ENCODE measurements at regions not wholly inside any gene's neighbourhood (a gene's known extent, or its start where the extent isn't known, plus 50 kb on each side); places are given as distances from the start of the nearest gene placed in this dataset.

GRCh38 chr2:37554687-37555086, 116.8 kb downstream of the CDC42EP3 start:
- no peak overlapping the region for H3K27ac ChIP-seq
- no peak overlapping the region for H3K4me3 ChIP-seq
- no peak overlapping the region for H3K9ac ChIP-seq (ENCODE audit: low read depth in 2 of 2, low read length in 2 of 2)
- no peaks in the 10 kb centered on the region for H3K27me3 ChIP-seq
- H3K9me3 ChIP-seq, result no peaks in the 10 kb centered on the region
- no peak for TF ChIP-seq CTCF (IDR thresholded peaks at IDR 0.05)
- DNase-seq, result no peak
- intact Hi-C loops (cut with DNase I), result no loop called here
- no peaks in the 10 kb centered on the region for H3K4me1 ChIP-seq
- no peaks in the 10 kb centered on the region for H3K36me3 ChIP-seq

- Histone ChIP-seq H3K9me3 (no peaks in the 10 kb centered on the region), H3K4me1 (no peaks in the 10 kb centered on the region), H3K36me3 (no peaks in the 10 kb centered on the region), H3K4me3 (no peak overlapping the region), H3K27ac (no peak overlapping the region), H3K27me3 (no peaks in the 10 kb centered on the region), H3K9ac (ENCODE audit: low read depth in 2 of 2, low read length in 2 of 2) (no peak overlapping the region)
- TF ChIP-seq CTCF (IDR thresholded peaks at IDR 0.05), result no peak
- intact Hi-C loops (cut with DNase I), result no loop called here
- no peak for DNase-seq
Measured at GRCh38 chr2:37555457-37555856, 116.0 kb downstream of the CDC42EP3 start.

- no peak for TF ChIP-seq CTCF (IDR thresholded peaks at IDR 0.05)
Measured at GRCh38 chr2:37556256-37556655, 115.2 kb downstream of the CDC42EP3 start.

GRCh38 chr2:37558623-37559022, 112.8 kb downstream of the CDC42EP3 start:
- Histone ChIP-seq H3K36me3 (no peaks in the 10 kb centered on the region), H3K27me3 (no peaks in the 10 kb centered on the region), H3K4me3 (no peak overlapping the region), H3K9ac (ENCODE audit: low read depth in 2 of 2, low read length in 2 of 2) (no peak overlapping the region), H3K9me3 (no peaks in the 10 kb centered on the region), H3K4me1 (no peaks in the 10 kb centered on the region), H3K27ac (no peak overlapping the region)
- DNase-seq, result no peak
- no peak for TF ChIP-seq CTCF (IDR thresholded peaks at IDR 0.05)
- intact Hi-C loops (cut with DNase I), result no loop called here

More at GRCh38 chr2:37556256-37556655, 115.2 kb downstream of the CDC42EP3 start:
- DNase-seq, result no peak
- H3K4me3 ChIP-seq, result no peak overlapping the region
- no peak overlapping the region for H3K27ac ChIP-seq
- intact Hi-C loops (cut with DNase I), result no loop called here
- H3K9ac ChIP-seq (ENCODE audit: low read depth in 2 of 2, low read length in 2 of 2), result no peak overlapping the region
- no peaks in the 10 kb centered on the region for H3K27me3 ChIP-seq
- no peaks in the 10 kb centered on the region for H3K36me3 ChIP-seq
- H3K4me1 ChIP-seq, result no peaks in the 10 kb centered on the region
- no peaks in the 10 kb centered on the region for H3K9me3 ChIP-seq

GRCh38 chr2:37560241-37560848, 111.1 kb downstream of the CDC42EP3 start:
- no peak overlapping the region for H3K9ac ChIP-seq (ENCODE audit: low read depth in 2 of 2, low read length in 2 of 2)
- no peaks in the 10 kb centered on the region for H3K4me1 ChIP-seq
- H3K9me3 ChIP-seq, result no peaks in the 10 kb centered on the region
- no peaks in the 10 kb centered on the region for H3K36me3 ChIP-seq
- no peaks in the 10 kb centered on the region for H3K27me3 ChIP-seq
- no peak for DNase-seq
- H3K4me3 ChIP-seq, result no peak overlapping the region
- intact Hi-C loops (cut with DNase I), result no loop called here
- no peak overlapping the region for H3K27ac ChIP-seq
- no peak for TF ChIP-seq CTCF (IDR thresholded peaks at IDR 0.05)
